ENCODE measurements at regions not wholly inside any gene's neighbourhood (a gene's known extent, or its start where the extent isn't known, plus 50 kb on each side); places are given as distances from the start of the nearest gene placed in this dataset.

DNA sequence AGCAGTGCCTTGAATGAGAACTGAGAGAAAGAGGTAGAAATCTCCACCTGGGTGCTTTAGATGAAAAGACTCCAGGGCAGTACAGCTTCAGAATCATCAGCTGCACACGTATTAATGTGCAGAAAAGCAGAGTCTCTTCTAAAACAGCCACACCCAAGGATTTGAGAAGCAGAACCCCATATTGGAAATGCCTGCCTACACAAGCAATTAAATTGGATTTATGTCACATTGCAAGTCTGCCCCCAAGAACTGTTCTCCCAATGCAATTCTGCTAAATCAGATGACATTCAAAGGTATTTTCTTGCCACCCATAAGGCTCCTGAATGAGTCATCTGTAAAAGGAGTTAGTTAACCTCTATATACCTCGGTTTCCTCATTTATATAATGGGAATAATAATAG, 326.0 kb upstream of the C16orf82 start:
- no peak overlapping the region for H3K4me3 ChIP-seq
- no peak for FAIRE-seq
- in situ Hi-C loops (cut with MboI), result no loop called here
- no peaks in the 10 kb centered on the region for H3K4me1 ChIP-seq (replicated peaks in 1 of 2; ENCODE audit: control insufficient read depth in 2 of 2, insufficient read depth in 2 of 2, low read length in 2 of 2)
- no peaks in the 10 kb centered on the region for H3K9me3 ChIP-seq (replicated peaks; ENCODE audit: control insufficient read depth, insufficient read depth, low read depth, low read length)
- intact Hi-C loops (cut with micrococcal nuclease), result no loop called here
- H3K9me1 ChIP-seq (ENCODE audit: control insufficient read depth, insufficient read depth, low read length), result no peaks in the 10 kb centered on the region
- POLR2A ChIA-PET, result interaction anchor here (1.0 kb wide), 1 partner anchor 15 kb away, joined by 3 read pairs; no protein-coding TSS in a partner anchor
- no peaks in the 10 kb centered on the region for H3K79me2 ChIP-seq (ENCODE audit: control insufficient read depth, insufficient read depth, low read length)
- H3K4me2 ChIP-seq (ENCODE audit: insufficient read depth, low read length), result no peak overlapping the region
- CTCF ChIA-PET (ENCODE audit: low intra/inter-chr PET ratio), result no interaction called here
- DNase-seq (ENCODE audit: extremely low read depth in 1 of 4, low spot score in 3 of 4), result no peak
- no TSS peak for BruUV-seq (replicated peaks)
- 0% methylated on average over 2 of the region's 2 CpGs for WGBS (ENCODE audit: insufficient coverage, low coverage, missing lambda C conversion rate)
- ATAC-seq, result no peak
- no peak overlapping the region for H3K9ac ChIP-seq (ENCODE audit: insufficient read depth in 1 of 2, low read depth in 2 of 2, low read length in 2 of 2)
- H3K36me3 ChIP-seq (ENCODE audit: control insufficient read depth, insufficient read depth, low read length), result no peaks in the 10 kb centered on the region
- no peaks in the 10 kb centered on the region for H3K27me3 ChIP-seq (ENCODE audit: control insufficient read depth in 2 of 2, insufficient read depth in 2 of 2, low read length in 2 of 2)
- no peak overlapping the region for H3K27ac ChIP-seq (ENCODE audit: extremely low read depth, low read depth, low read length)
- TF ChIP-seq PHB (CRISPR knock-in tag; IDR thresholded peaks at IDR 0.05) (no peak), GABPA (tag; conservative IDR thresholded peaks at IDR 0.05; ENCODE audit: low read depth) (no peak), POLR2B (IDR thresholded peaks at IDR 0.05; ENCODE audit: low read depth, partially characterized antibody) (no peak), CBX1 (IDR thresholded peaks at IDR 0.05; ENCODE audit: low read depth) (no peak), CBX2 (IDR thresholded peaks at IDR 0.05; ENCODE audit: insufficient read depth, low read length, poor library complexity, severe bottlenecking) (no peak), SIRT6 (IDR thresholded peaks at IDR 0.05; ENCODE audit: low read depth, low read length) (no peak), GMEB1 (CRISPR knock-in tag; IDR thresholded peaks at IDR 0.05) (no peak), MAFF (IDR thresholded peaks at IDR 0.05; ENCODE audit: low read length) (no peak)
- TF ChIP-seq, protein P1, sequence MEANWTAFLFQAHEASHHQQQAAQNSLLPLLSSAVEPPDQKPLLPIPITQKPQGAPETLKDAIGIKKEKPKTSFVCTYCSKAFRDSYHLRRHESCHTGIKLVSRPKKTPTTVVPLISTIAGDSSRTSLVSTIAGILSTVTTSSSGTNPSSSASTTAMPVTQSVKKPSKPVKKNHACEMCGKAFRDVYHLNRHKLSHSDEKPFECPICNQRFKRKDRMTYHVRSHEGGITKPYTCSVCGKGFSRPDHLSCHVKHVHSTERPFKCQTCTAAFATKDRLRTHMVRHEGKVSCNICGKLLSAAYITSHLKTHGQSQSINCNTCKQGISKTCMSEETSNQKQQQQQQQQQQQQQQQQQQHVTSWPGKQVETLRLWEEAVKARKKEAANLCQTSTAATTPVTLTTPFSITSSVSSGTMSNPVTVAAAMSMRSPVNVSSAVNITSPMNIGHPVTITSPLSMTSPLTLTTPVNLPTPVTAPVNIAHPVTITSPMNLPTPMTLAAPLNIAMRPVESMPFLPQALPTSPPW (CRISPR knock-in tag; IDR thresholded peaks at IDR 0.05), result no peak
- no peak overlapping the region for H2AFZ ChIP-seq (ENCODE audit: low read depth, low read length)
- no peaks in the 10 kb centered on the region for H4K20me1 ChIP-seq (replicated peaks; ENCODE audit: control insufficient read depth, insufficient read depth, low read length)
